ENCODE measurements at regions not wholly inside any gene's neighbourhood (a gene's known extent, or its start where the extent isn't known, plus 50 kb on each side); places are given as distances from the start of the nearest gene placed in this dataset.

DNA sequence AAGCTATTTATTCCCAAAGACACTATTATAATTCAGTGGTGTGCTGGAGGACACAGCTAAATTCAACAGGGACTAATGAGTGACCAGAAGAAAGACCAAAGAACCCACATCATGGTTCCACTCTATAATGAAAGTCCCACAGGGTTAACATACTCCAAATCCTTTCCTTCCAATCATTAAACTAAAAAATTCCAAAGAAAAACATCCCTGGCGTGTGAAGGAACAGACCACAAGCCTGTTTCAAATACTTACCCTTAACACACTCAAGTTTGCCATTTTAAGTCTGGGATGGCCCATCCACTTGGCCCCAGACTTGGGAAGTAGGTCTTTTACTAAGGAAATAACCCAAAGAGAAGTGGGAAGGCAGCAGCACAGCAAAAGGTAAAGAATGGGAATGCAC, 150.1 kb upstream of the CCDC150 start:
- no peaks in the 10 kb centered on the region for H3F3A ChIP-seq (ENCODE audit: insufficient read depth, low read length)
- H2AFZ ChIP-seq (ENCODE audit: low read length) = no peak overlapping the region
- no peaks in the 10 kb centered on the region for H3K36me3 ChIP-seq (ENCODE audit: insufficient read depth, low read length)
- no peaks in the 10 kb centered on the region for H3K9me3 ChIP-seq (ENCODE audit: low read length)
- H3K27me3 ChIP-seq (ENCODE audit: insufficient read depth, low read length) = no peaks in the 10 kb centered on the region
- H3K4me1 ChIP-seq (ENCODE audit: insufficient read depth, low read length, severe bottlenecking) = no peaks in the 10 kb centered on the region
- H3K4me2 ChIP-seq (ENCODE audit: low read length) = no peak overlapping the region
- no peaks in the 10 kb centered on the region for H4K20me1 ChIP-seq (ENCODE audit: insufficient read depth, low read length)
- no peaks in the 10 kb centered on the region for H3K9me2 ChIP-seq (ENCODE audit: low read depth, low read length)
- H3K27ac ChIP-seq (ENCODE audit: low read depth, low read length, poor library complexity, severe bottlenecking) = no peak overlapping the region
- no peak overlapping the region for H3K4me3 ChIP-seq (ENCODE audit: low read depth, low read length, poor library complexity, severe bottlenecking)
- TF ChIP-seq, protein P1, sequence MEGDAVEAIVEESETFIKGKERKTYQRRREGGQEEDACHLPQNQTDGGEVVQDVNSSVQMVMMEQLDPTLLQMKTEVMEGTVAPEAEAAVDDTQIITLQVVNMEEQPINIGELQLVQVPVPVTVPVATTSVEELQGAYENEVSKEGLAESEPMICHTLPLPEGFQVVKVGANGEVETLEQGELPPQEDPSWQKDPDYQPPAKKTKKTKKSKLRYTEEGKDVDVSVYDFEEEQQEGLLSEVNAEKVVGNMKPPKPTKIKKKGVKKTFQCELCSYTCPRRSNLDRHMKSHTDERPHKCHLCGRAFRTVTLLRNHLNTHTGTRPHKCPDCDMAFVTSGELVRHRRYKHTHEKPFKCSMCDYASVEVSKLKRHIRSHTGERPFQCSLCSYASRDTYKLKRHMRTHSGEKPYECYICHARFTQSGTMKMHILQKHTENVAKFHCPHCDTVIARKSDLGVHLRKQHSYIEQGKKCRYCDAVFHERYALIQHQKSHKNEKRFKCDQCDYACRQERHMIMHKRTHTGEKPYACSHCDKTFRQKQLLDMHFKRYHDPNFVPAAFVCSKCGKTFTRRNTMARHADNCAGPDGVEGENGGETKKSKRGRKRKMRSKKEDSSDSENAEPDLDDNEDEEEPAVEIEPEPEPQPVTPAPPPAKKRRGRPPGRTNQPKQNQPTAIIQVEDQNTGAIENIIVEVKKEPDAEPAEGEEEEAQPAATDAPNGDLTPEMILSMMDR (IDR thresholded peaks at IDR 0.05; ENCODE audit: low read length) = no peak
- no peak for TF ChIP-seq EZH2 (IDR thresholded peaks at IDR 0.05; ENCODE audit: borderline replicate concordance, low read length)
- no peak overlapping the region for H3K9ac ChIP-seq (ENCODE audit: low read length)
- H3K79me2 ChIP-seq (ENCODE audit: insufficient read depth, low read length) = no peaks in the 10 kb centered on the region

DNA sequence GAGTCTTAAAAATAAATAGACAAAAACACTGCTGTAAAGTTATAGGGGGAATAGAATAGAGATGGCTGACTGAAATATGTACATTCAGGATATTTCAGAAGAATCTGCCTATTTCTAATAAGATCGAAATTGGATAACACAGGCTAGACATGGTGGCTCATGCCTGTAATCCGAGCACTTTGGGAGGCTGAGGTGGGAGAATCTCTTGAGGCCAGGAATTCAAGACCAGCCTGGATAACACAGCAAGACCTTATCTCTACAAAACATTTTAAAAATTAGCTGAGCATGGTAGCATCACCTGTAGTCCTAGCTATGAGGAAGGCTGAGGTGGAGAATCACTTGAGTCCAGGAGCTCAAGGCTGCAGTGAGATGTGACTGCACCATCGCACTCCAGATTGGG, 146.6 kb upstream of the CCDC150 start:
- H4K20me1 ChIP-seq (ENCODE audit: insufficient read depth, low read length) = no peaks in the 10 kb centered on the region
- TF ChIP-seq, protein P1 (IDR thresholded peaks at IDR 0.05; ENCODE audit: low read length) = no peak
- TF ChIP-seq EZH2 (IDR thresholded peaks at IDR 0.05; ENCODE audit: borderline replicate concordance, low read length) = no peak
- H3K79me2 ChIP-seq (ENCODE audit: insufficient read depth, low read length) = no peaks in the 10 kb centered on the region

DNA sequence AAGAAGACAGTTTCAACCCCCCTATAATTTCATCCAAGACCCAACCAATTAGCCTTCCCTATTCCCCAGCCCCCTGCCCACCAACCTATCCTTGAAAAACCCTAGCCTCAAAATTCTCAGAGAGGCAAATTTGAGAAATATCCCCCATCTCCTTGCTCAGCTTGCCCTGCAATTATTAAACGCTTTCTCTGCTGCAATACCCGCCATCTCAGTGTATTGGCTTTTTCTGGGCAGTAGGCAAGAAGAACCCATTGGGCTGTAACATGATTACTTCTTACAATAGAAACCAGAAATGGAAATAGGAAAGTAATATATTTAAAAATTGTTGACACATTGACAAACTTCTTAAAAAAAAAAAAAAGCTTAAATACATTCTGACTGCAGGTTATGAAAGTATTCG, 140.6 kb upstream of the CCDC150 start:
- no peaks in the 10 kb centered on the region for H3K27me3 ChIP-seq (ENCODE audit: insufficient read depth, low read length)
- no peaks in the 10 kb centered on the region for H3K4me1 ChIP-seq (ENCODE audit: insufficient read depth, low read length, severe bottlenecking)
- no peaks in the 10 kb centered on the region for H3K36me3 ChIP-seq (ENCODE audit: insufficient read depth, low read length)
- H3K79me2 ChIP-seq (ENCODE audit: insufficient read depth, low read length) = no peaks in the 10 kb centered on the region
- no peak overlapping the region for H3K9ac ChIP-seq (ENCODE audit: low read length)
- H4K20me1 ChIP-seq (ENCODE audit: insufficient read depth, low read length) = no peaks in the 10 kb centered on the region
- no peak overlapping the region for H3K4me3 ChIP-seq (ENCODE audit: low read depth, low read length, poor library complexity, severe bottlenecking)
- no peaks in the 10 kb centered on the region for H3K9me2 ChIP-seq (ENCODE audit: low read depth, low read length)
- H3K4me2 ChIP-seq (ENCODE audit: low read length) = no peak overlapping the region
- no peaks in the 10 kb centered on the region for H3F3A ChIP-seq (ENCODE audit: insufficient read depth, low read length)
- H3K27ac ChIP-seq (ENCODE audit: low read depth, low read length, poor library complexity, severe bottlenecking) = no peak overlapping the region
- no peak overlapping the region for H2AFZ ChIP-seq (ENCODE audit: low read length)
- TF ChIP-seq, protein P1 (IDR thresholded peaks at IDR 0.05; ENCODE audit: low read length) = no peak
- TF ChIP-seq EZH2 (IDR thresholded peaks at IDR 0.05; ENCODE audit: borderline replicate concordance, low read length) = no peak
- no peaks in the 10 kb centered on the region for H3K9me3 ChIP-seq (ENCODE audit: low read length)

More for the DNA sequence above, 146.6 kb upstream of the CCDC150 start:
- no peaks in the 10 kb centered on the region for H3F3A ChIP-seq (ENCODE audit: insufficient read depth, low read length)
- no peaks in the 10 kb centered on the region for H3K9me2 ChIP-seq (ENCODE audit: low read depth, low read length)
- H3K9ac ChIP-seq (ENCODE audit: low read length) = no peak overlapping the region
- no peaks in the 10 kb centered on the region for H3K9me3 ChIP-seq (ENCODE audit: low read length)
- no peak overlapping the region for H3K4me3 ChIP-seq (ENCODE audit: low read depth, low read length, poor library complexity, severe bottlenecking)
- H3K27ac ChIP-seq (ENCODE audit: low read depth, low read length, poor library complexity, severe bottlenecking) = no peak overlapping the region
- H3K4me1 ChIP-seq (ENCODE audit: insufficient read depth, low read length, severe bottlenecking) = no peaks in the 10 kb centered on the region
- H3K27me3 ChIP-seq (ENCODE audit: insufficient read depth, low read length) = no peaks in the 10 kb centered on the region
- H3K36me3 ChIP-seq (ENCODE audit: insufficient read depth, low read length) = no peaks in the 10 kb centered on the region
- no peak overlapping the region for H3K4me2 ChIP-seq (ENCODE audit: low read length)
- H2AFZ ChIP-seq (ENCODE audit: low read length) = no peak overlapping the region

All from OCI-LY1 (cell line).